ENCODE measurements at regions not wholly inside any gene's neighbourhood (a gene's known extent, or its start where the extent isn't known, plus 50 kb on each side); places are given as distances from the start of the nearest gene placed in this dataset.

DNA sequence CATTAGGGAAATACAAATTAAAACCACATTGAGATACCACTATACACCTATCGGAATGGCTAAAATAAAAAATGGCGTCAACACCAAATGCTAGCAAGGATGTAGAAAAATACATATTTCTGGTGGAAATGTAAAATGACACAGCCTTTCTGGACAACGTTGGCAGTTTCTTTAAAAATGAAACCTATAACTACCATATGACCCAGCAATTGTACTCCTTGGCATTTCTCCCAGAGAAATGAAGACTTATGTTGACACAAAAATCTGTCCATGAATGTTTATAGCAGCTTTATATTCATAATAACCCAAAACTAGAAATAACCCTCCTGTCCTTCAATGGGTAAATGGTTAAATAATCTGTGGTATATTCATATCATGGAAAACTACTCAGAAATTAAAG, 188.7 kb upstream of the RAD23B start:
- H3K36me3 Mint-ChIP-seq (ENCODE audit: insufficient read depth, unreplicated experiment), result no peaks in the 10 kb centered on the region
- no TSS peak for BruUV-seq (replicated peaks)
- H3K4me3 Mint-ChIP-seq (ENCODE audit: unreplicated experiment), result no peak overlapping the region
- H3K27ac Mint-ChIP-seq (ENCODE audit: low read depth, unreplicated experiment), result no peak overlapping the region
- no peaks in the 10 kb centered on the region for H3K9me3 Mint-ChIP-seq (ENCODE audit: unreplicated experiment)
- ChIA-PET CTCF (no interaction called here), POLR2A (interaction anchor here (0.5 kb wide), 1 partner anchor 106 kb away, joined by 3 read pairs; no protein-coding TSS in a partner anchor)
- intact Hi-C loops (cut with micrococcal nuclease), result no loop called here
- no peak for DNase-seq (ENCODE audit: unreplicated experiment)
- no peaks in the 10 kb centered on the region for H3K27me3 Mint-ChIP-seq (ENCODE audit: insufficient read depth, unreplicated experiment)
- H3K4me1 Mint-ChIP-seq (ENCODE audit: insufficient read depth, unreplicated experiment), result no peaks in the 10 kb centered on the region
- TF ChIP-seq, protein P1, sequence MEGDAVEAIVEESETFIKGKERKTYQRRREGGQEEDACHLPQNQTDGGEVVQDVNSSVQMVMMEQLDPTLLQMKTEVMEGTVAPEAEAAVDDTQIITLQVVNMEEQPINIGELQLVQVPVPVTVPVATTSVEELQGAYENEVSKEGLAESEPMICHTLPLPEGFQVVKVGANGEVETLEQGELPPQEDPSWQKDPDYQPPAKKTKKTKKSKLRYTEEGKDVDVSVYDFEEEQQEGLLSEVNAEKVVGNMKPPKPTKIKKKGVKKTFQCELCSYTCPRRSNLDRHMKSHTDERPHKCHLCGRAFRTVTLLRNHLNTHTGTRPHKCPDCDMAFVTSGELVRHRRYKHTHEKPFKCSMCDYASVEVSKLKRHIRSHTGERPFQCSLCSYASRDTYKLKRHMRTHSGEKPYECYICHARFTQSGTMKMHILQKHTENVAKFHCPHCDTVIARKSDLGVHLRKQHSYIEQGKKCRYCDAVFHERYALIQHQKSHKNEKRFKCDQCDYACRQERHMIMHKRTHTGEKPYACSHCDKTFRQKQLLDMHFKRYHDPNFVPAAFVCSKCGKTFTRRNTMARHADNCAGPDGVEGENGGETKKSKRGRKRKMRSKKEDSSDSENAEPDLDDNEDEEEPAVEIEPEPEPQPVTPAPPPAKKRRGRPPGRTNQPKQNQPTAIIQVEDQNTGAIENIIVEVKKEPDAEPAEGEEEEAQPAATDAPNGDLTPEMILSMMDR (IDR thresholded peaks at IDR 0.05; ENCODE audit: unreplicated experiment), result no peak

DNA sequence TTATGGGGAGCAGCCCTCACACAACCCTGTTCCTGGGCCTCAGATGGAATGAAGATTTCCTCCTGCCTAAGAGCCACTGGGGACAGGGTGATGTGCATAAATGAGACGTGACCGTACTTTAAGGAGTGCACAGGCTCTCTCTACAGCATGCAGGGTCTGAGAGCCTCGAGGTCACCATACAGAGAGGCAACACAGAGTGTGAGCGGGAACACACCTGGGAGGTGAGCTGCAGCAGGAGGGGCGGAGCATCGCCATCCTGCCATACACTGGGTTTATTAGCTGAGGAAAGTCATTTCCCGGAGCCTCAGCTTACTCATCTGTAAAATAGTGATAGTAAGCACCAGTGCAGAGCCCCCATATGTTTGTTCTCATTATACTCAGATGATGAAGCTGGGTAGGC, 182.5 kb upstream of the RAD23B start:
- BruUV-seq (replicated peaks), result no TSS peak
- no peak overlapping the region for H3K4me3 Mint-ChIP-seq (ENCODE audit: unreplicated experiment)
- no peaks in the 10 kb centered on the region for H3K4me1 Mint-ChIP-seq (ENCODE audit: insufficient read depth, unreplicated experiment)
- no peaks in the 10 kb centered on the region for H3K36me3 Mint-ChIP-seq (ENCODE audit: insufficient read depth, unreplicated experiment)
- ChIA-PET CTCF (no interaction called here), POLR2A (no interaction called here)
- DNase-seq (ENCODE audit: unreplicated experiment), result no peak
- no peaks in the 10 kb centered on the region for H3K27me3 Mint-ChIP-seq (ENCODE audit: insufficient read depth, unreplicated experiment)
- no peak overlapping the region for H3K27ac Mint-ChIP-seq (ENCODE audit: low read depth, unreplicated experiment)
- TF ChIP-seq, protein P1 (IDR thresholded peaks at IDR 0.05; ENCODE audit: unreplicated experiment), result no peak
- H3K9me3 Mint-ChIP-seq (ENCODE audit: unreplicated experiment), result no peaks in the 10 kb centered on the region
- intact Hi-C loops (cut with micrococcal nuclease), result no loop called here

DNA sequence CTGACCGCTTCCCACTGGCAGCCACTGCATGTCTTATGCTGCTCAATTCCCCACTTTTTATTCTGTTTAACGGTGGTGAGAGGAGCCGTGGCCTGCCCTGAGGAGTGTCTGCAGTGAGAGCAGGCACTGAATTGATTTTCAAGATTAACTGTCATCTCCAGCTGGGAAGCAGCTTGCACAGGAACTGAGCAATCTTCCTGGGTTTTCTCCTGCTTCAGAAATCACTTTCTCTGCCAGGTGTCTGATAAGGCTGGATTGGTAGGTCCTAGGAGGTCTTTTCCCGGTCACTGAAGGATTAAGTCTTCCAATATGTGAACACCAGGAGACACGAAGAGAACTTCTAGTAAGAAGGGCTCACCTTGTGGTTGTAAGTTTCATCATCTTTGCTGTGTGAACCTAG, 181.1 kb upstream of the RAD23B start:
- no peak for DNase-seq (ENCODE audit: unreplicated experiment)
- CTCF ChIA-PET, result no interaction called here
- Mint-ChIP-seq H3K4me3 (ENCODE audit: unreplicated experiment) (no peak overlapping the region), H3K9me3 (ENCODE audit: unreplicated experiment) (no peaks in the 10 kb centered on the region), H3K27me3 (ENCODE audit: insufficient read depth, unreplicated experiment) (peaks cover 3% of the 10 kb centered on the region), H3K36me3 (ENCODE audit: insufficient read depth, unreplicated experiment) (no peaks in the 10 kb centered on the region), H3K27ac (ENCODE audit: low read depth, unreplicated experiment) (no peak overlapping the region), H3K4me1 (ENCODE audit: insufficient read depth, unreplicated experiment) (no peaks in the 10 kb centered on the region)
- POLR2A ChIA-PET, result no interaction called here
- no TSS peak for BruUV-seq (replicated peaks)
- TF ChIP-seq, protein P1 (IDR thresholded peaks at IDR 0.05; ENCODE audit: unreplicated experiment), result no peak
- intact Hi-C loops (cut with micrococcal nuclease), result no loop called here

DNA sequence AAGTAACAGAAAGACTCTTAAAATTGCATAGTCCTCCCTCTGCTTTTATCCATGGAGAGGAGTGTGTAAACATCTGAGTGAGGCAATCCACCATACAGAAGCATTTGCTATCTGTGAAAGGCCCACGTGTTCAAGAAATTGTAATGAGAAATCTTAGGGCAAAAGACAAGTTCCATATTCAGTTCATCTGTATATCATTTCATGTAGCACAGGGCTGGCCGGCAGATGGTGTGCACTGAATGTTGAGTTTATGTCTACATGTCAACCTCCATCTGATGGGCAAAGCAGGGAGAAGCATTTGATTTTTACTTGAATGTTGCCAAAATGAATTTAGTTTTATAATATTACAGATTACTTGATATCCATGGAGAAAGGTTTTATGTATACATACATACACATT, 179.5 kb upstream of the RAD23B start:
- no peaks in the 10 kb centered on the region for H3K36me3 Mint-ChIP-seq (ENCODE audit: insufficient read depth, unreplicated experiment)
- H3K27me3 Mint-ChIP-seq (ENCODE audit: insufficient read depth, unreplicated experiment), result peaks cover 19% of the 10 kb centered on the region
- POLR2A ChIA-PET, result no interaction called here
- intact Hi-C loops (cut with micrococcal nuclease), result no loop called here
- DNase-seq (ENCODE audit: unreplicated experiment), result no peak
- no peak overlapping the region for H3K4me3 Mint-ChIP-seq (ENCODE audit: unreplicated experiment)
- H3K9me3 Mint-ChIP-seq (ENCODE audit: unreplicated experiment), result no peaks in the 10 kb centered on the region
- no peaks in the 10 kb centered on the region for H3K4me1 Mint-ChIP-seq (ENCODE audit: insufficient read depth, unreplicated experiment)
- no peak overlapping the region for H3K27ac Mint-ChIP-seq (ENCODE audit: low read depth, unreplicated experiment)
- TF ChIP-seq, protein P1 (IDR thresholded peaks at IDR 0.05; ENCODE audit: unreplicated experiment), result no peak
- CTCF ChIA-PET, result interaction anchor here (0.5 kb wide), 1 partner anchor 476 kb away, joined by 4 read pairs; no protein-coding TSS in a partner anchor
- BruUV-seq (replicated peaks), result no TSS peak
